IgD-negative memory B cell (primary cell): ENCODE measurements at regions not wholly inside any gene's neighbourhood (a gene's known extent, or its start where the extent isn't known, plus 50 kb on each side); places are given as distances from the start of the nearest gene placed in this dataset.

Source experiments
- H3K27ac Mint-ChIP-seq, 3 donors: one replicate each; pipeline ENCODE4 v1.8.0; 2020 to 2022; ENCODE audit warnings: mild to moderate bottlenecking in 3 of 3, mixed read lengths in 3 of 3, moderate library complexity in 1 of 3
- H3K27me3 Mint-ChIP-seq: one replicate; pipeline ENCODE4 v1.8.0; 2021; ENCODE audit warnings: mixed read lengths
- H3K36me3 Mint-ChIP-seq: one replicate; pipeline ENCODE4 v1.8.0; 2020; ENCODE audit warnings: mild to moderate bottlenecking, mixed read lengths
- H3K4me1 Mint-ChIP-seq, 3 donors: one replicate each; pipeline ENCODE4 v1.8.0; 2020 to 2022; ENCODE audit warnings: mixed read lengths in 3 of 3, mild to moderate bottlenecking in 1 of 3
- H3K4me3 Mint-ChIP-seq, 4 donors: one replicate each; pipeline ENCODE4 v1.8.0; 2020 to 2022; ENCODE audit warnings: mild to moderate bottlenecking in 4 of 4, mixed read lengths in 4 of 4, moderate library complexity in 3 of 4
- H3K9me3 Mint-ChIP-seq, 3 donors: one replicate each; pipeline ENCODE4 v1.8.0; 2020 to 2021; ENCODE audit warnings: mixed read lengths in 3 of 3, mild to moderate bottlenecking in 1 of 3

DNA sequence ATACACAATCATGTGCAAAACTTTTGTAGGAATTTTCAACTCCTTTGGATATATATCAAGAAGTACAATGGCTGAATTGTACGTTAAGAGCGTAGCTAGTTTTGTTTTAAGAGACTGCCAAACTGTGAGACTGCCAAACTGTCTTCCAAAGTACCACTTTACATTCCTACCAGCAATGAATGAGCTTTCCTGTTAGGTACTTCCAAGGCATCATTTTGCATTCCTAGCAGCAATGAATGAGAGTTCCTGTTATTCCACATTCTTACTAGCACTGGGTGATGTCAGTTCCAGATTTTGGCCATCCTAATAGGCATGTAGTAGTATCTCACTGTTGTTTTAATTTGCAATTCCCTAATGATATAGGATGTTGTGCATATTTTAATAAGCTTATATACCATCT is 219.3 kb downstream of the KCNN2 start:
- peaks cover 3 to 6% (median 5%) of the 10 kb centered on the region in 3 donors for H3K9me3 Mint-ChIP-seq
- H3K27ac Mint-ChIP-seq: no peak overlapping the region
- H3K27me3 Mint-ChIP-seq: no peaks in the 10 kb centered on the region
- no peaks in the 10 kb centered on the region for H3K36me3 Mint-ChIP-seq
- no peaks in the 10 kb centered on the region for H3K4me1 Mint-ChIP-seq
- no peak overlapping the region for H3K4me3 Mint-ChIP-seq

GRCh38 chr5:114565871-114566270 is 204.0 kb downstream of the KCNN2 start:
- Mint-ChIP-seq H3K36me3 (no peaks in the 10 kb centered on the region), H3K27ac (no peak overlapping the region), H3K4me1 (no peaks in the 10 kb centered on the region), H3K4me3 (no peak overlapping the region), H3K27me3 (no peaks in the 10 kb centered on the region), H3K9me3 (peaks cover 2 to 22% (median 5%) of the 10 kb centered on the region in 3 donors)

DNA sequence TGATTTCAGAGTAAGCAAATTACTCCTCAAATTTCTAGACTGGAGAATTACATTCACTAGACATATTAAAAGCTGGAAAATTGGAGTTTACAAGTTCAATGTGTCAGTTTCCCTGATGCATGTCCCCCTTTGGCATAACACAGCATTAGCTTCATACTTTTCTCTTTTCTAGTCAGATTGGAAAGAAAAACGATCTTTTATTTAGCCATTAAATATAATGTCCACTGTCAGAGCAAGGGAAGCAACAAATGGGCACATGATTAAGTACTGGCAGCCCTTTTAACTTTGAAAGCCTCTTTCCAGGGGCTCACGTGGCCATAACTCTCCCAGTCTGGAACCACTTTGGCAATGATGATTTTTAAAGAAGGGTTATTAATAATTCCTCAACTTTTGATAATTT is 203.3 kb downstream of the KCNN2 start:
- Mint-ChIP-seq H3K27ac (no peak overlapping the region), H3K4me3 (no peak overlapping the region), H3K4me1 (no peaks in the 10 kb centered on the region), H3K9me3 (peaks cover 2 to 22% (median 5%) of the 10 kb centered on the region in 3 donors), H3K27me3 (no peaks in the 10 kb centered on the region), H3K36me3 (no peaks in the 10 kb centered on the region)

- no peak overlapping the region for H3K27ac Mint-ChIP-seq
- no peak overlapping the region for H3K4me3 Mint-ChIP-seq
- no peaks in the 10 kb centered on the region for H3K36me3 Mint-ChIP-seq
- H3K27me3 Mint-ChIP-seq: no peaks in the 10 kb centered on the region
- peaks cover 0 to 4% (median 3%) of the 10 kb centered on the region in 3 donors for H3K9me3 Mint-ChIP-seq
- H3K4me1 Mint-ChIP-seq: no peaks in the 10 kb centered on the region
These were observed 199.5 kb downstream of the KCNN2 start for GRCh38 chr5:114561415-114561814.
